Neural crest cell (in vitro differentiated cells): ENCODE measurements at regions not wholly inside any gene's neighbourhood (a gene's known extent, or its start where the extent isn't known, plus 50 kb on each side); places are given as distances from the start of the nearest gene placed in this dataset.

Source experiments
- DNase-seq: peaks from one replicate; pipeline ENCODE4 v3.0.0; 2021; ENCODE audit warnings: low read depth, mixed read lengths, low spot score
- H3K27ac Mint-ChIP-seq: one replicate; pipeline ENCODE4 v1.8.0; 2021; ENCODE audit warnings: mild to moderate bottlenecking, mixed read lengths; ENCODE audit not compliant: unreplicated experiment
- H3K27me3 Mint-ChIP-seq: 2 replicates; pipeline ENCODE4 v1.8.0; 2021; ENCODE audit warnings: low read depth, mild to moderate bottlenecking, mixed read lengths
- H3K36me3 Mint-ChIP-seq: 2 replicates; pipeline ENCODE4 v1.8.0; 2021; ENCODE audit warnings: low read depth, mild to moderate bottlenecking, mixed read lengths
- H3K4me1 Mint-ChIP-seq: 2 replicates; pipeline ENCODE4 v1.8.0; 2021; ENCODE audit warnings: mixed read lengths
- H3K4me3 Mint-ChIP-seq: one replicate; pipeline ENCODE4 v1.8.0; 2021; ENCODE audit warnings: mild to moderate bottlenecking, mixed read lengths
- H3K9me3 Mint-ChIP-seq: 2 replicates; pipeline ENCODE4 v1.8.0; 2021; ENCODE audit warnings: mixed read lengths
- TF ChIP-seq, protein P1 (sequence below): fragments of 200-600 bp; sonication (generic); conservative IDR thresholded peaks from 2 replicates; pipeline ENCODE4 v1.5.0; 2021; ENCODE audit warnings: antibody characterized with exemption, mild to moderate bottlenecking

DNA sequence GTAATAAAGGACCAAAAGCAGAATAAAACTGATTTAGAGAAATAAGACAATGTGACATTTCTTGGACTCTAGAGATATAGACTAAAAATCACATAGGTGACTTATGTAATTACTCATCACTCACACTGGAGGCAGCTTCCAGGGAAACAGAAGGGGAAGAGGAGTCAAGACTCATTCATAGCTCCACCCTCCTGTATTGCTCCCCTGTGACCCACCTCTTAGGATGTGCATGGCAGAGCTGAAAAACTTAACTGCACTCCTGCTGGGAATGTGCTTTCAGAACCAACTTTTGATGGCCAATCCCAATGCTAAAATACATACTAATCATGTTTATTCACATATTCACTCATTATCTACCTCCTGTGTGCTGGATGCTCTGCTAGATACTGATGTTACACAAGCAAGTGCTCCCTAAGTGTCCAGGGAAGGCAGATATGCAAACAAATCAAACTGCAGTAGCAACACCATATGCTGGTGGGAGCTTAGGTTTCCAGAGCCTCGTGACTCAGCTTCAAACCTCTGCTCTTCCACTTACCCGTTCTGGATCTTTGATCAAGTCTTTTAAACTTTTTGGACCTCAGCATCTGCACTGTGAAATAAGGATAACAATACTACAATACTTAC, 316.1 kb downstream of the GALC start:
- Mint-ChIP-seq H3K4me1 (no peaks in the 10 kb centered on the region), H3K4me3 (no peak overlapping the region), H3K27ac (no peak overlapping the region), H3K9me3 (peaks cover 7% of the 10 kb centered on the region), H3K36me3 (peaks cover 3% of the 10 kb centered on the region), H3K27me3 (peaks cover 3% of the 10 kb centered on the region)
- TF ChIP-seq, protein P1, sequence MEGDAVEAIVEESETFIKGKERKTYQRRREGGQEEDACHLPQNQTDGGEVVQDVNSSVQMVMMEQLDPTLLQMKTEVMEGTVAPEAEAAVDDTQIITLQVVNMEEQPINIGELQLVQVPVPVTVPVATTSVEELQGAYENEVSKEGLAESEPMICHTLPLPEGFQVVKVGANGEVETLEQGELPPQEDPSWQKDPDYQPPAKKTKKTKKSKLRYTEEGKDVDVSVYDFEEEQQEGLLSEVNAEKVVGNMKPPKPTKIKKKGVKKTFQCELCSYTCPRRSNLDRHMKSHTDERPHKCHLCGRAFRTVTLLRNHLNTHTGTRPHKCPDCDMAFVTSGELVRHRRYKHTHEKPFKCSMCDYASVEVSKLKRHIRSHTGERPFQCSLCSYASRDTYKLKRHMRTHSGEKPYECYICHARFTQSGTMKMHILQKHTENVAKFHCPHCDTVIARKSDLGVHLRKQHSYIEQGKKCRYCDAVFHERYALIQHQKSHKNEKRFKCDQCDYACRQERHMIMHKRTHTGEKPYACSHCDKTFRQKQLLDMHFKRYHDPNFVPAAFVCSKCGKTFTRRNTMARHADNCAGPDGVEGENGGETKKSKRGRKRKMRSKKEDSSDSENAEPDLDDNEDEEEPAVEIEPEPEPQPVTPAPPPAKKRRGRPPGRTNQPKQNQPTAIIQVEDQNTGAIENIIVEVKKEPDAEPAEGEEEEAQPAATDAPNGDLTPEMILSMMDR: no peak
- no peak for DNase-seq

DNA sequence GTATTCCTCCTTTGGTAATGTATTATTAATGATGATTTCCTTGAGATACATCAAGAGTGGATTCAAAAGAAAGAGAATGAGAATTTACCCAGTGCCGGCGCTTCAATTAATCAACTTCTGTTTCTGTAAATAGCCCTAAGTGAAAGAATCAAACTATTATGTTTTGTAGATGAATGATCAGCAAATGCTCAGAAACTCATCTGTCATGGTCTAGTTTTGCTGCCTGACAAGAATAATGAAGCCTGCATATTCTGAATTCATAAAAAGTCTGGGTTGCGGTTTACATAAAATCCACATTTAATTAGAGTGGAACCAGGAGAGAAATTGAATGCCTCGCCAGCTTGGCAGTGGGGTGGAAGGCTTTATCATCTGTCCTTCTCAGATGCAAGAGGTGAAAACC, 325.3 kb downstream of the GALC start:
- no peak overlapping the region for H3K4me3 Mint-ChIP-seq
- no peak overlapping the region for H3K27ac Mint-ChIP-seq
- H3K36me3 Mint-ChIP-seq: no peaks in the 10 kb centered on the region
- DNase-seq: no peak
- H3K9me3 Mint-ChIP-seq: peaks cover 12% of the 10 kb centered on the region
- H3K4me1 Mint-ChIP-seq: no peaks in the 10 kb centered on the region
- no peaks in the 10 kb centered on the region for H3K27me3 Mint-ChIP-seq
- TF ChIP-seq, protein P1: no peak

DNA sequence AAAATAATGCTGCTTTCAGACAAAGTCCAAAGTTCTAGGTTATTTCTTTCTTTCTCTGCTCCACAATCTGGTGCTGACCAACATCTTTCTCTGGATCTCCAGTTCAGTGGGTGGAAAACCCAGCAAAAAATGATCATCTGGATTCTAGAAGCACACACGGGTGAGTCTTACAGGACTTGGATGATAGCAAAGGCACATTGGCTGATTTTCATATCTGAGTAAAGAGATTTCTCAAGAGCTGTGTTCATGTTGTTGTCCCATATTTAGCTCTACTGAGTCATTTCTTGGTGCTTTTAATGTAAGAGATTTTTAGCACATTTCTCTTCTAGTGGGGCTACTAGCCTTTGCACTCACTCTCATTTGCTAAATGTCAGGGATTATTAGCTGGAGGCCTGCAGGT, 336.7 kb downstream of the GALC start:
- Mint-ChIP-seq H3K4me3 (no peak overlapping the region), H3K36me3 (no peaks in the 10 kb centered on the region), H3K27me3 (no peaks in the 10 kb centered on the region), H3K9me3 (peaks cover 3% of the 10 kb centered on the region), H3K27ac (no peak overlapping the region), H3K4me1 (peaks cover 4% of the 10 kb centered on the region)
- no peak for DNase-seq
- TF ChIP-seq, protein P1: no peak

DNA sequence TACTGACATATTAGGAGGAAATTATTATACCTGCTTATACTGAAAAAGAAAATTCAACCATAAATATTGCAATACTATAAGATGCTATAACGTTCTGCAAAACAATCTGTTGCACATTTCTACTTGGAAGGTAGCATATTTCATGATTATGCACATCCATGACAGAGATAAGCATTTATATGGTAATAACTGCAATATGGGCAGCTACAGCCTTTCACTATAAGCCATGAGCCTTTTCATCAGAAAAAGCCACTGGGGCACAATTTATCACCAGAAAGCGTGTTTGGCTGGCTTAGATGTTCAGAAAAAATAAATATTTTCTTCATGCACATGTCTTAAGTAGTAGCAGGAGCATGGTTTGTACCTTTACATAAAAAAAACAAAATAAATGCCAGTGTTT, 340.7 kb downstream of the GALC start:
- no peaks in the 10 kb centered on the region for H3K27me3 Mint-ChIP-seq
- TF ChIP-seq, protein P1: no peak
- no peak overlapping the region for H3K4me3 Mint-ChIP-seq
- no peak overlapping the region for H3K27ac Mint-ChIP-seq
- no peak for DNase-seq
- H3K9me3 Mint-ChIP-seq: peaks cover 16% of the 10 kb centered on the region
- H3K4me1 Mint-ChIP-seq: peaks cover 4% of the 10 kb centered on the region
- peaks cover 12% of the 10 kb centered on the region for H3K36me3 Mint-ChIP-seq

DNA sequence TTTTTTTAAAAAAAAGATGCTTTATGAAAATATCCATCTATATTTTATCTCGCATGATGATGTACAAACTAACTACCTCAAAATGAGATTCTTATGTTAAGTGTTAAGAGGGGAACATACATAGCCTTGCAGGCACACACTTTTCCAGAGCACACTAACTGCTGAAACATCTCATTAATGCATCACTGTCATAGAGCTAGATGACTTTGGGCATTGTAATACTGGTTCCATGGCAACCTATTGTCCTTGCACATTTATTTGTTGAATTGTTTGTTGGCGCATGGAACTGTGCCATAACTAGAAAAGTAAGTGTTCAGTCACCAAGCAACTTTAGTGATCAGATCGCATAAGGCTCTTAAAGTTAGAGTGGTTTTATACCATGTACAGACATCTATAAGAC, 348.3 kb downstream of the GALC start:
- Mint-ChIP-seq H3K4me3 (no peak overlapping the region), H3K4me1 (peaks cover 9% of the 10 kb centered on the region), H3K27me3 (no peaks in the 10 kb centered on the region), H3K9me3 (peaks cover 13% of the 10 kb centered on the region), H3K27ac (no peak overlapping the region), H3K36me3 (peaks cover 9% of the 10 kb centered on the region)
- TF ChIP-seq, protein P1: no peak
- no peak for DNase-seq

DNA sequence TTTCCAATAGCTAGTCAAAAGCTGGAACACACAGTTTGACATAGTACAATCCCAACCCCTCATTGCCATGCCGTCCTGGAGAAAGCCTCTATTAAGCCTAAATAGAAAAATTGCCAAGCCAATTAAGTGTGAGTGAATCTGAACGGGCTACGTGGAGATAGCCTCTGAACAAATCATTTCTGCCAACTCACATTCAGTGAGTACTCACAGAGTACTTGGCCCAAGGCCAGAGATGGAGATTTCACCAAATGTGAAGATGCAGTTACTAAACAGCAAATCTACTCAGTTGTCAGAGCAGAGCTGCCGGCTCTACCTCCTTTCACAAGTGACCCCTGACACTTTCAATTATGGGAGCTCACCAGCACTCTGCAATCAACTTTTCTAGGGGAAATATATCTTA, 350.0 kb downstream of the GALC start:
- TF ChIP-seq, protein P1: no peak
- no peaks in the 10 kb centered on the region for H3K36me3 Mint-ChIP-seq
- no peak overlapping the region for H3K27ac Mint-ChIP-seq
- peaks cover 9% of the 10 kb centered on the region for H3K4me1 Mint-ChIP-seq
- no peaks in the 10 kb centered on the region for H3K27me3 Mint-ChIP-seq
- H3K4me3 Mint-ChIP-seq: no peak overlapping the region
- no peak for DNase-seq
- peaks cover 4% of the 10 kb centered on the region for H3K9me3 Mint-ChIP-seq
